Mammary epithelial cell (primary cell): ENCODE measurements at regions not wholly inside any gene's neighbourhood (a gene's known extent, or its start where the extent isn't known, plus 50 kb on each side); places are given as distances from the start of the nearest gene placed in this dataset.

Experiments
- CTCF ChIP-seq, 2 donors: IDR thresholded peaks in 1 of 2; conservative IDR thresholded peaks in 1 of 2; 2 replicates each; pipeline ENCODE4 v1.5.1; 2011 to 2012; ENCODE audit warnings: inconsistent platforms in 2 of 2, low read length in 2 of 2, mild to moderate bottlenecking in 2 of 2, control low read depth in 1 of 2, low read depth in 1 of 2; ENCODE audit not compliant: insufficient read depth in 1 of 2; ENCODE audit errors: extremely low read depth in 1 of 2
- EZH2 ChIP-seq: IDR thresholded peaks from 2 replicates; pipeline ENCODE4 v1.6.1; 2012; ENCODE audit warnings: low read length, inconsistent platforms, borderline replicate concordance

- TF ChIP-seq CTCF (conservative IDR thresholded peaks at IDR 0.05 in 1 of 2, IDR thresholded peaks at IDR 0.05 in 1 of 2; ENCODE audit: extremely low read depth in 1 of 2, insufficient read depth in 1 of 2, low read depth in 1 of 2, low read length in 2 of 2) (no peak), EZH2 (no peak)
Measured at GRCh38 chr10:131653554-131654470, 247.0 kb upstream of the PPP2R2D start.
